Germinal center (tissue), 1 donor: ENCODE measurements at regions not wholly inside any gene's neighbourhood (a gene's known extent, or its start where the extent isn't known, plus 50 kb on each side); places are given as distances from the start of the nearest gene placed in this dataset.
A peak's percentile ranks its signal among the peaks of the same experiment; 100 is the strongest.
"Not testable (repeated sequence)": the region's sequence is repeated elsewhere in the genome, so short reads cannot be mapped to it uniquely, and the experiment has no call there.

Source experiments
- DNase-seq: peaks from one replicate; pipeline ENCODE4 v3.0.0; 2012; ENCODE audit warnings: mixed read lengths, low spot score

- no peak for DNase-seq
These were observed 170.4 kb downstream of the PTPRC start for GRCh38 chr1:198809247-198809646.

- DNase-seq: no peak
These were observed 172.6 kb downstream of the PTPRC start for GRCh38 chr1:198811449-198811848.

- DNase-seq: no peak
These were observed 184.8 kb downstream of the PTPRC start for GRCh38 chr1:198823626-198824025.

- no peak for DNase-seq
These were observed 186.4 kb downstream of the PTPRC start for GRCh38 chr1:198825254-198825653.

GRCh38 chr1:198829356-198829755 is 190.5 kb downstream of the PTPRC start:
- no peak for DNase-seq

- DNase-seq: no peak
These were observed 191.1 kb downstream of the PTPRC start for GRCh38 chr1:198829944-198830343.

- DNase-seq: no peak
These were observed 191.6 kb downstream of the PTPRC start for GRCh38 chr1:198830412-198830811.

GRCh38 chr1:198833706-198834503 is 195.1 kb downstream of the PTPRC start:
- no peak for DNase-seq

GRCh38 chr1:198837278-198838021 is 198.6 kb downstream of the PTPRC start:
- DNase-seq: peak; percentile 15

GRCh38 chr1:198838022-198838342 is 199.1 kb downstream of the PTPRC start:
- no peak for DNase-seq

- DNase-seq: no peak
These were observed 202.6 kb downstream of the PTPRC start for GRCh38 chr1:198841477-198841876.

GRCh38 chr1:198842686-198843085 is 203.8 kb downstream of the PTPRC start:
- no peak for DNase-seq

- DNase-seq: no peak
These were observed 206.4 kb downstream of the PTPRC start for GRCh38 chr1:198845271-198845670.

GRCh38 chr1:198845851-198846250 is 207.0 kb downstream of the PTPRC start:
- DNase-seq: no peak

- DNase-seq: no peak
These were observed 207.7 kb downstream of the PTPRC start for GRCh38 chr1:198846556-198846955.

GRCh38 chr1:198848206-198848605 is 209.4 kb downstream of the PTPRC start:
- DNase-seq: no peak

GRCh38 chr1:198848649-198849048 is 209.8 kb downstream of the PTPRC start:
- DNase-seq: no peak

GRCh38 chr1:198849093-198849492 is 210.3 kb downstream of the PTPRC start:
- DNase-seq: no peak

- DNase-seq: no peak
These were observed 211.4 kb downstream of the PTPRC start for GRCh38 chr1:198850196-198850595.

GRCh38 chr1:198850966-198851365 is 212.1 kb downstream of the PTPRC start:
- not testable (repeated sequence) for DNase-seq

GRCh38 chr1:198856601-198857000 is 217.8 kb downstream of the PTPRC start:
- DNase-seq: no peak

- no peak for DNase-seq
These were observed 219.2 kb downstream of the PTPRC start for GRCh38 chr1:198858033-198858432.

GRCh38 chr1:198860371-198860770 is 221.5 kb downstream of the PTPRC start:
- no peak for DNase-seq

GRCh38 chr1:198861636-198862035 is 222.8 kb downstream of the PTPRC start:
- DNase-seq: no peak
